Testis (tissue), 2 donors: ENCODE measurements at regions not wholly inside any gene's neighbourhood (a gene's known extent, or its start where the extent isn't known, plus 50 kb on each side); places are given as distances from the start of the nearest gene placed in this dataset.

ENCODE experiments used
- POLR2A ChIP-seq: fragments of 450-650 bp; IDR thresholded peaks from one replicate; pipeline ENCODE4 v1.6.1; 2017; ENCODE audit warnings: antibody characterized with exemption, mild to moderate bottlenecking, moderate library complexity
- TF ChIP-seq, protein P1 (sequence below), 3 experiments: fragments of 450-650 bp in 2 of 3; fragments of 200-600 bp in 1 of 3; sonication (generic) in 1 of 3; IDR thresholded peaks; one replicate each; pipeline ENCODE4 v1.5.1; 2016 to 2019; ENCODE audit warnings: antibody characterized with exemption in 3 of 3, mild to moderate bottlenecking in 2 of 3, moderate library complexity in 1 of 3

DNA sequence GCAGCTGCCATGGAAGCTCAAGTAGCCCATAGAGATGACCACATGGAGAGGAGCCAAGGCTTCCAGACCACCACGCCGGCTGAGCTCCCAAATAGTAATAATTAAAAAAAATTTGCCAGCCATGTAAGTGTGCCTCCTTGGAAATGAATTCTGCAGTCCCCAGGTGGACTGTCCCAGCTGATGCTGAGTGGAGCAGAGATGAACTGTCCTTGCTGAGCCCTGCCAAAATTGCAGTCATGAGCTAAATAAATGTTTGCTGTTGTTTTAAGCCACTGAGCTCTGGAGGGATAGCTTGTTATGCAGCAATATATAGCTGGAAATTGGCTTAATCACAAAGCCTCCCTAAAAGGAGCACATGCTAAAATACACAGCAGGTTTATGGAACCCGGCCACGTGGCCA, 55.6 kb upstream of the SNRPB2 start:
- TF ChIP-seq, protein P1, sequence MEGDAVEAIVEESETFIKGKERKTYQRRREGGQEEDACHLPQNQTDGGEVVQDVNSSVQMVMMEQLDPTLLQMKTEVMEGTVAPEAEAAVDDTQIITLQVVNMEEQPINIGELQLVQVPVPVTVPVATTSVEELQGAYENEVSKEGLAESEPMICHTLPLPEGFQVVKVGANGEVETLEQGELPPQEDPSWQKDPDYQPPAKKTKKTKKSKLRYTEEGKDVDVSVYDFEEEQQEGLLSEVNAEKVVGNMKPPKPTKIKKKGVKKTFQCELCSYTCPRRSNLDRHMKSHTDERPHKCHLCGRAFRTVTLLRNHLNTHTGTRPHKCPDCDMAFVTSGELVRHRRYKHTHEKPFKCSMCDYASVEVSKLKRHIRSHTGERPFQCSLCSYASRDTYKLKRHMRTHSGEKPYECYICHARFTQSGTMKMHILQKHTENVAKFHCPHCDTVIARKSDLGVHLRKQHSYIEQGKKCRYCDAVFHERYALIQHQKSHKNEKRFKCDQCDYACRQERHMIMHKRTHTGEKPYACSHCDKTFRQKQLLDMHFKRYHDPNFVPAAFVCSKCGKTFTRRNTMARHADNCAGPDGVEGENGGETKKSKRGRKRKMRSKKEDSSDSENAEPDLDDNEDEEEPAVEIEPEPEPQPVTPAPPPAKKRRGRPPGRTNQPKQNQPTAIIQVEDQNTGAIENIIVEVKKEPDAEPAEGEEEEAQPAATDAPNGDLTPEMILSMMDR (IDR thresholded peaks at IDR 0.05): no peak
- TF ChIP-seq POLR2A: no peak
